ENCODE measurements at regions not wholly inside any gene's neighbourhood (a gene's known extent, or its start where the extent isn't known, plus 50 kb on each side); places are given as distances from the start of the nearest gene placed in this dataset.

GRCh38 chr5:30921388-30921787, 272.1 kb upstream of the CDH6 start:
- H3K36me3 ChIP-seq (ENCODE audit: control insufficient read depth in 3 of 3, insufficient read depth in 3 of 3, low read length in 3 of 3), result no peaks in the 10 kb centered on the region
- no peaks in the 10 kb centered on the region for H3K27me3 ChIP-seq (ENCODE audit: control insufficient read depth in 3 of 3, insufficient read depth in 3 of 3, low read length in 3 of 3)
- H3K4me1 ChIP-seq (ENCODE audit: control insufficient read depth in 3 of 3, insufficient read depth in 3 of 3, low read length in 3 of 3), result no peaks in the 10 kb centered on the region

GRCh38 chr5:30918171-30918570, 275.3 kb upstream of the CDH6 start:
- H3K9ac ChIP-seq (ENCODE audit: low read depth in 1 of 3, low read length in 3 of 3), result no peak overlapping the region
- H3K36me3 ChIP-seq (ENCODE audit: control insufficient read depth in 3 of 3, insufficient read depth in 3 of 3, low read length in 3 of 3), result no peaks in the 10 kb centered on the region
- no peaks in the 10 kb centered on the region for H3K27me3 ChIP-seq (ENCODE audit: control insufficient read depth in 3 of 3, insufficient read depth in 3 of 3, low read length in 3 of 3)
- no peaks in the 10 kb centered on the region for H3K9me3 ChIP-seq (ENCODE audit: control insufficient read depth in 3 of 3, low read length in 3 of 3)
- no peak overlapping the region for H3K27ac ChIP-seq (ENCODE audit: low read depth, low read length)
- no peaks in the 10 kb centered on the region for H3K4me1 ChIP-seq (ENCODE audit: control insufficient read depth in 3 of 3, insufficient read depth in 3 of 3, low read length in 3 of 3)
- no peak overlapping the region for H3K4me3 ChIP-seq (ENCODE audit: low read length in 3 of 3)

More at GRCh38 chr5:30921388-30921787, 272.1 kb upstream of the CDH6 start:
- H3K4me3 ChIP-seq (ENCODE audit: low read length in 3 of 3), result no peak overlapping the region
- peaks cover 0 to 5% (median 0%) of the 10 kb centered on the region in 3 donors for H3K9me3 ChIP-seq (ENCODE audit: control insufficient read depth in 3 of 3, low read length in 3 of 3)
- no peak overlapping the region for H3K9ac ChIP-seq (ENCODE audit: low read depth in 1 of 3, low read length in 3 of 3)
- no peak overlapping the region for H3K27ac ChIP-seq (ENCODE audit: low read depth, low read length)

GRCh38 chr5:30908356-30908755, 285.1 kb upstream of the CDH6 start:
- Histone ChIP-seq H3K4me1 (ENCODE audit: control insufficient read depth in 3 of 3, insufficient read depth in 3 of 3, low read length in 3 of 3) (no peaks in the 10 kb centered on the region), H3K27me3 (ENCODE audit: control insufficient read depth in 3 of 3, insufficient read depth in 3 of 3, low read length in 3 of 3) (no peaks in the 10 kb centered on the region), H3K4me3 (ENCODE audit: low read length in 3 of 3) (no peak overlapping the region), H3K9ac (ENCODE audit: low read depth in 1 of 3, low read length in 3 of 3) (no peak overlapping the region), H3K9me3 (ENCODE audit: control insufficient read depth in 3 of 3, low read length in 3 of 3) (no peaks in the 10 kb centered on the region), H3K36me3 (ENCODE audit: control insufficient read depth in 3 of 3, insufficient read depth in 3 of 3, low read length in 3 of 3) (no peaks in the 10 kb centered on the region), H3K27ac (ENCODE audit: low read depth, low read length) (no peak overlapping the region)

GRCh38 chr5:30900367-30900766, 293.1 kb upstream of the CDH6 start:
- Histone ChIP-seq H3K9me3 (ENCODE audit: control insufficient read depth in 3 of 3, low read length in 3 of 3) (no peaks in the 10 kb centered on the region), H3K9ac (ENCODE audit: low read depth in 1 of 3, low read length in 3 of 3) (no peak overlapping the region), H3K27ac (ENCODE audit: low read depth, low read length) (no peak overlapping the region), H3K4me3 (ENCODE audit: low read length in 3 of 3) (no peak overlapping the region), H3K4me1 (ENCODE audit: control insufficient read depth in 3 of 3, insufficient read depth in 3 of 3, low read length in 3 of 3) (no peaks in the 10 kb centered on the region), H3K27me3 (ENCODE audit: control insufficient read depth in 3 of 3, insufficient read depth in 3 of 3, low read length in 3 of 3) (no peaks in the 10 kb centered on the region), H3K36me3 (ENCODE audit: control insufficient read depth in 3 of 3, insufficient read depth in 3 of 3, low read length in 3 of 3) (no peaks in the 10 kb centered on the region)

GRCh38 chr5:30894811-30895210, 298.7 kb upstream of the CDH6 start:
- H3K27ac ChIP-seq (ENCODE audit: low read depth, low read length), result no peak overlapping the region

GRCh38 chr5:30891660-30892059, 301.8 kb upstream of the CDH6 start:
- Histone ChIP-seq H3K27me3 (ENCODE audit: control insufficient read depth in 3 of 3, insufficient read depth in 3 of 3, low read length in 3 of 3) (no peaks in the 10 kb centered on the region), H3K9me3 (ENCODE audit: control insufficient read depth in 3 of 3, low read length in 3 of 3) (no peaks in the 10 kb centered on the region), H3K27ac (ENCODE audit: low read depth, low read length) (no peak overlapping the region), H3K4me1 (ENCODE audit: control insufficient read depth in 3 of 3, insufficient read depth in 3 of 3, low read length in 3 of 3) (no peaks in the 10 kb centered on the region), H3K36me3 (ENCODE audit: control insufficient read depth in 3 of 3, insufficient read depth in 3 of 3, low read length in 3 of 3) (no peaks in the 10 kb centered on the region), H3K9ac (ENCODE audit: low read depth in 1 of 3, low read length in 3 of 3) (no peak overlapping the region), H3K4me3 (ENCODE audit: low read length in 3 of 3) (no peak overlapping the region)

More at GRCh38 chr5:30894811-30895210, 298.7 kb upstream of the CDH6 start:
- no peak overlapping the region for H3K4me3 ChIP-seq (ENCODE audit: low read length in 3 of 3)
- no peaks in the 10 kb centered on the region for H3K36me3 ChIP-seq (ENCODE audit: control insufficient read depth in 3 of 3, insufficient read depth in 3 of 3, low read length in 3 of 3)
- no peaks in the 10 kb centered on the region for H3K27me3 ChIP-seq (ENCODE audit: control insufficient read depth in 3 of 3, insufficient read depth in 3 of 3, low read length in 3 of 3)
- H3K4me1 ChIP-seq (ENCODE audit: control insufficient read depth in 3 of 3, insufficient read depth in 3 of 3, low read length in 3 of 3), result no peaks in the 10 kb centered on the region
- no peaks in the 10 kb centered on the region for H3K9me3 ChIP-seq (ENCODE audit: control insufficient read depth in 3 of 3, low read length in 3 of 3)
- H3K9ac ChIP-seq (ENCODE audit: low read depth in 1 of 3, low read length in 3 of 3), result no peak overlapping the region

GRCh38 chr5:30890377-30890776, 303.1 kb upstream of the CDH6 start:
- Histone ChIP-seq H3K36me3 (ENCODE audit: control insufficient read depth in 3 of 3, insufficient read depth in 3 of 3, low read length in 3 of 3) (no peaks in the 10 kb centered on the region), H3K4me1 (ENCODE audit: control insufficient read depth in 3 of 3, insufficient read depth in 3 of 3, low read length in 3 of 3) (no peaks in the 10 kb centered on the region), H3K27ac (ENCODE audit: low read depth, low read length) (no peak overlapping the region), H3K9me3 (ENCODE audit: control insufficient read depth in 3 of 3, low read length in 3 of 3) (no peaks in the 10 kb centered on the region), H3K27me3 (ENCODE audit: control insufficient read depth in 3 of 3, insufficient read depth in 3 of 3, low read length in 3 of 3) (no peaks in the 10 kb centered on the region), H3K9ac (ENCODE audit: low read depth in 1 of 3, low read length in 3 of 3) (no peak overlapping the region), H3K4me3 (ENCODE audit: low read length in 3 of 3) (no peak overlapping the region)

GRCh38 chr5:30880514-30880913, 313.0 kb upstream of the CDH6 start:
- Histone ChIP-seq H3K9me3 (ENCODE audit: control insufficient read depth in 3 of 3, low read length in 3 of 3) (no peaks in the 10 kb centered on the region), H3K36me3 (ENCODE audit: control insufficient read depth in 3 of 3, insufficient read depth in 3 of 3, low read length in 3 of 3) (no peaks in the 10 kb centered on the region), H3K27me3 (ENCODE audit: control insufficient read depth in 3 of 3, insufficient read depth in 3 of 3, low read length in 3 of 3) (no peaks in the 10 kb centered on the region), H3K4me1 (ENCODE audit: control insufficient read depth in 3 of 3, insufficient read depth in 3 of 3, low read length in 3 of 3) (no peaks in the 10 kb centered on the region), H3K4me3 (ENCODE audit: low read length in 3 of 3) (no peak overlapping the region), H3K9ac (ENCODE audit: low read depth in 1 of 3, low read length in 3 of 3) (no peak overlapping the region), H3K27ac (ENCODE audit: low read depth, low read length) (no peak overlapping the region)

GRCh38 chr5:30879887-30880286, 313.6 kb upstream of the CDH6 start:
- no peaks in the 10 kb centered on the region for H3K27me3 ChIP-seq (ENCODE audit: control insufficient read depth in 3 of 3, insufficient read depth in 3 of 3, low read length in 3 of 3)
- H3K36me3 ChIP-seq (ENCODE audit: control insufficient read depth in 3 of 3, insufficient read depth in 3 of 3, low read length in 3 of 3), result no peaks in the 10 kb centered on the region
- H3K4me3 ChIP-seq (ENCODE audit: low read length in 3 of 3), result no peak overlapping the region
- H3K27ac ChIP-seq (ENCODE audit: low read depth, low read length), result no peak overlapping the region
- no peaks in the 10 kb centered on the region for H3K9me3 ChIP-seq (ENCODE audit: control insufficient read depth in 3 of 3, low read length in 3 of 3)
- no peak overlapping the region for H3K9ac ChIP-seq (ENCODE audit: low read depth in 1 of 3, low read length in 3 of 3)
- no peaks in the 10 kb centered on the region for H3K4me1 ChIP-seq (ENCODE audit: control insufficient read depth in 3 of 3, insufficient read depth in 3 of 3, low read length in 3 of 3)

GRCh38 chr5:30878746-30879145, 314.7 kb upstream of the CDH6 start:
- Histone ChIP-seq H3K4me1 (ENCODE audit: control insufficient read depth in 3 of 3, insufficient read depth in 3 of 3, low read length in 3 of 3) (no peaks in the 10 kb centered on the region), H3K27me3 (ENCODE audit: control insufficient read depth in 3 of 3, insufficient read depth in 3 of 3, low read length in 3 of 3) (no peaks in the 10 kb centered on the region), H3K9me3 (ENCODE audit: control insufficient read depth in 3 of 3, low read length in 3 of 3) (no peaks in the 10 kb centered on the region), H3K36me3 (ENCODE audit: control insufficient read depth in 3 of 3, insufficient read depth in 3 of 3, low read length in 3 of 3) (no peaks in the 10 kb centered on the region), H3K27ac (ENCODE audit: low read depth, low read length) (no peak overlapping the region), H3K4me3 (ENCODE audit: low read length in 3 of 3) (no peak overlapping the region), H3K9ac (ENCODE audit: low read depth in 1 of 3, low read length in 3 of 3) (no peak overlapping the region)

GRCh38 chr5:30878296-30878695, 315.2 kb upstream of the CDH6 start:
- no peaks in the 10 kb centered on the region for H3K27me3 ChIP-seq (ENCODE audit: control insufficient read depth in 3 of 3, insufficient read depth in 3 of 3, low read length in 3 of 3)

More at GRCh38 chr5:30878296-30878695, 315.2 kb upstream of the CDH6 start:
- H3K4me1 ChIP-seq (ENCODE audit: control insufficient read depth in 3 of 3, insufficient read depth in 3 of 3, low read length in 3 of 3), result no peaks in the 10 kb centered on the region
- H3K36me3 ChIP-seq (ENCODE audit: control insufficient read depth in 3 of 3, insufficient read depth in 3 of 3, low read length in 3 of 3), result no peaks in the 10 kb centered on the region
- H3K4me3 ChIP-seq (ENCODE audit: low read length in 3 of 3), result no peak overlapping the region
- H3K9me3 ChIP-seq (ENCODE audit: control insufficient read depth in 3 of 3, low read length in 3 of 3), result no peaks in the 10 kb centered on the region
- H3K9ac ChIP-seq (ENCODE audit: low read depth in 1 of 3, low read length in 3 of 3), result no peak overlapping the region
- no peak overlapping the region for H3K27ac ChIP-seq (ENCODE audit: low read depth, low read length)

All from skeletal muscle tissue (tissue), 3 donors.